ENCODE measurements at regions not wholly inside any gene's neighbourhood (a gene's known extent, or its start where the extent isn't known, plus 50 kb on each side); places are given as distances from the start of the nearest gene placed in this dataset.

GRCh38 chr3:180199417-180199995, 162.8 kb upstream of the PEX5L start:
- TF ChIP-seq CHD2 (IDR thresholded peaks at IDR 0.05; ENCODE audit: low read length, partially characterized antibody): no peak
- TF ChIP-seq MAFK (IDR thresholded peaks at IDR 0.05; ENCODE audit: partially characterized antibody): no peak
- no peak for TF ChIP-seq POLR2A (IDR thresholded peaks at IDR 0.05; ENCODE audit: low read length)
- no peak for TF ChIP-seq EP300 (IDR thresholded peaks at IDR 0.05)
- TF ChIP-seq BHLHE40 (IDR thresholded peaks at IDR 0.05; ENCODE audit: low read depth, low read length): no peak
- no peak for TF ChIP-seq RFX5 (IDR thresholded peaks at IDR 0.05)
- no peak for TF ChIP-seq REST (IDR thresholded peaks at IDR 0.05)
